Hepatocyte (in vitro differentiated cells): ENCODE measurements at regions not wholly inside any gene's neighbourhood (a gene's known extent, or its start where the extent isn't known, plus 50 kb on each side); places are given as distances from the start of the nearest gene placed in this dataset.

ENCODE experiments used
- DNase-seq: peaks from one replicate; pipeline ENCODE4 v3.0.0-alpha.2; 2016; ENCODE audit warnings: low spot score
- H2AFZ ChIP-seq: fragments of 200-600 bp; sonication (generic); 2 replicates; pipeline ENCODE4 v1.6.0; 2016; ENCODE audit warnings: antibody characterized with exemption, mild to moderate bottlenecking
- H3K27ac ChIP-seq: fragments of 200-600 bp; sonication (generic); 2 replicates; pipeline ENCODE4 v1.5.1; 2016; ENCODE audit warnings: mild to moderate bottlenecking
- H3K27me3 ChIP-seq: fragments of 200-600 bp; sonication (generic); 2 replicates; pipeline ENCODE4 v1.6.1; 2016
- H3K36me3 ChIP-seq: fragments of 200-600 bp; sonication (generic); replicated peaks from 2 replicates; pipeline ENCODE4 v1.5.1; 2016; ENCODE audit warnings: low read depth; ENCODE audit not compliant: insufficient read depth
- H3K4me1 ChIP-seq: fragments of 200-600 bp; sonication (generic); 2 replicates; pipeline ENCODE4 v1.5.1; 2016; ENCODE audit warnings: mild to moderate bottlenecking, moderate library complexity; ENCODE audit not compliant: insufficient read depth
- H3K4me2 ChIP-seq: fragments of 200-600 bp; sonication (generic); 2 replicates; pipeline ENCODE4 v1.6.0; 2016
- H3K4me3 ChIP-seq: fragments of 200-600 bp; sonication (generic); 2 replicates; pipeline ENCODE4 v1.5.1; 2016; ENCODE audit warnings: mild to moderate bottlenecking
- H3K79me2 ChIP-seq: fragments of 200-600 bp; sonication (generic); 2 replicates; pipeline ENCODE4 v1.6.0; 2017; ENCODE audit warnings: mild to moderate bottlenecking
- H3K9me2 ChIP-seq: fragments of 200-600 bp; sonication (generic); replicated peaks from 2 replicates; pipeline ENCODE4 v1.6.0; 2017; ENCODE audit warnings: mild to moderate bottlenecking; ENCODE audit not compliant: insufficient read depth
- H3K9me3 ChIP-seq: fragments of 200-600 bp; sonication (generic); 2 replicates; pipeline ENCODE4 v1.5.1; 2016; ENCODE audit warnings: low read depth, mild to moderate bottlenecking
- H4K20me1 ChIP-seq: fragments of 200-600 bp; sonication (generic); 2 replicates; pipeline ENCODE4 v1.6.0; 2016; ENCODE audit warnings: mild to moderate bottlenecking; ENCODE audit not compliant: insufficient read depth, poor library complexity, severe bottlenecking
- CTCF ChIP-seq: fragments of 200-600 bp; sonication (generic); IDR thresholded peaks from 2 replicates; pipeline ENCODE4 v1.5.1; 2016; ENCODE audit warnings: antibody characterized with exemption, mild to moderate bottlenecking; ENCODE audit not compliant: poor library complexity
- EZH2 ChIP-seq: fragments of 200-600 bp; sonication (generic); IDR thresholded peaks from 2 replicates; pipeline ENCODE4 v1.6.1; 2016; ENCODE audit warnings: antibody characterized with exemption, mild to moderate bottlenecking, borderline replicate concordance
- EZH2phosphoT487 ChIP-seq: fragments of 200-600 bp; sonication (generic); IDR thresholded peaks from one replicate; pipeline ENCODE4 v1.6.1; 2018; ENCODE audit warnings: antibody characterized with exemption, mild to moderate bottlenecking, low read depth, moderate library complexity; ENCODE audit not compliant: unreplicated experiment, severe bottlenecking
- WGBS: methylation state at CpG from one replicate; pipeline ENCODE4 v1.1.6; 2016; ENCODE audit warnings: low lambda C conversion rate; ENCODE audit errors: missing lambda C conversion rate; 5-methylcytosine and 5-hydroxymethylcytosine counted together

GRCh38 chr1:62382658-62382955 lies 54.2 kb upstream of the USP1 start:
- Histone ChIP-seq H2AFZ (no peak overlapping the region), H3K36me3 (no peaks in the 10 kb centered on the region), H3K27me3 (no peaks in the 10 kb centered on the region), H3K4me1 (peaks cover 24% of the 10 kb centered on the region), H3K79me2 (no peaks in the 10 kb centered on the region), H3K4me2 (no peak overlapping the region), H3K4me3 (no peak overlapping the region), H4K20me1 (no peaks in the 10 kb centered on the region), H3K9me2 (no peaks in the 10 kb centered on the region), H3K9me3 (no peaks in the 10 kb centered on the region), H3K27ac (no peak overlapping the region)
- DNase-seq = no peak
- WGBS = 90% methylated on average over 2 of the region's 2 CpGs
- no peak for TF ChIP-seq CTCF
- no peak for TF ChIP-seq EZH2
- TF ChIP-seq EZH2phosphoT487 = no peak

- H4K20me1 ChIP-seq = no peaks in the 10 kb centered on the region
- H2AFZ ChIP-seq = no peak overlapping the region
- no peaks in the 10 kb centered on the region for H3K27me3 ChIP-seq
- peak; percentile 72 for DNase-seq
- TF ChIP-seq EZH2 = no peak
- TF ChIP-seq CTCF = no peak
- TF ChIP-seq EZH2phosphoT487 = no peak
- H3K9me2 ChIP-seq = no peaks in the 10 kb centered on the region
- H3K4me3 ChIP-seq = no peak overlapping the region
- WGBS = 68% methylated on average over 7 of the region's 7 CpGs
- no peaks in the 10 kb centered on the region for H3K36me3 ChIP-seq
- no peaks in the 10 kb centered on the region for H3K9me3 ChIP-seq
- peak overlapping the region; percentile 75 for H3K27ac ChIP-seq
- no peaks in the 10 kb centered on the region for H3K79me2 ChIP-seq
- H3K4me2 ChIP-seq = no peak overlapping the region
- peaks cover 24% of the 10 kb centered on the region for H3K4me1 ChIP-seq
Measured at GRCh38 chr1:62384276-62385005, 52.4 kb upstream of the USP1 start.

- Histone ChIP-seq H3K4me1 (peaks cover 28% of the 10 kb centered on the region), H3K4me2 (peak overlapping the region; percentile 22), H3K36me3 (no peaks in the 10 kb centered on the region), H3K79me2 (no peaks in the 10 kb centered on the region), H3K27ac (peak overlapping the region; percentile 75), H3K9me3 (no peaks in the 10 kb centered on the region), H2AFZ (peak overlapping the region; percentile 7), H4K20me1 (no peaks in the 10 kb centered on the region), H3K9me2 (no peaks in the 10 kb centered on the region), H3K4me3 (no peak overlapping the region), H3K27me3 (no peaks in the 10 kb centered on the region)
- no peak for TF ChIP-seq EZH2phosphoT487
- no peak for TF ChIP-seq CTCF
- no peak for TF ChIP-seq EZH2
- 77% methylated on average over 5 of the region's 5 CpGs for WGBS
- no peak for DNase-seq
Measured at GRCh38 chr1:62385923-62386322, 50.9 kb upstream of the USP1 start.
